ENCODE measurements at regions not wholly inside any gene's neighbourhood (a gene's known extent, or its start where the extent isn't known, plus 50 kb on each side); places are given as distances from the start of the nearest gene placed in this dataset.

GRCh38 chr2:8553643-8554042 lies 128.2 kb upstream of the ID2 start:
- no peak for TF ChIP-seq POLR2A (IDR thresholded peaks at IDR 0.05; ENCODE audit: low read depth)
- H3K27me3 ChIP-seq, result no peaks in the 10 kb centered on the region
- WGBS, result 97% methylated on average over 4 of the region's 4 CpGs

GRCh38 chr2:8554296-8554806 lies 127.5 kb upstream of the ID2 start:
- Histone ChIP-seq H3K9me3 (peaks cover 0 to 9% (median 1%) of the 10 kb centered on the region in 4 donors), H3K4me1 (no peaks in the 10 kb centered on the region), H3K27me3 (no peaks in the 10 kb centered on the region), H3K27ac (replicated peaks in 1 of 4) (no peak overlapping the region), H3K36me3 (no peaks in the 10 kb centered on the region), H3K4me3 (no peak overlapping the region)
- 97% methylated on average over 9 of the region's 9 CpGs for WGBS
- DNase-seq (ENCODE audit: extremely low spot score), result no peak
- no peak for TF ChIP-seq POLR2A (IDR thresholded peaks at IDR 0.05; ENCODE audit: low read depth)
- no peak for TF ChIP-seq EP300 (IDR thresholded peaks at IDR 0.05)
- TF ChIP-seq POLR2AphosphoS5 (IDR thresholded peaks at IDR 0.05), result no peak
- TF ChIP-seq CTCF (IDR thresholded peaks at IDR 0.05), result no peak
- intact Hi-C loops (cut with DNase I), result no loop called here

More at GRCh38 chr2:8553643-8554042, 128.2 kb upstream of the ID2 start:
- Histone ChIP-seq H3K9me3 (peaks cover 0 to 4% (median 1%) of the 10 kb centered on the region in 4 donors), H3K27ac (replicated peaks in 1 of 4) (no peak overlapping the region), H3K4me1 (no peaks in the 10 kb centered on the region), H3K4me3 (no peak overlapping the region), H3K36me3 (no peaks in the 10 kb centered on the region)
- intact Hi-C loops (cut with DNase I), result no loop called here
- no peak for DNase-seq (ENCODE audit: extremely low spot score)

GRCh38 chr2:8555543-8555942 lies 126.3 kb upstream of the ID2 start:
- TF ChIP-seq POLR2A (IDR thresholded peaks at IDR 0.05; ENCODE audit: low read depth) (no peak), POLR2AphosphoS5 (IDR thresholded peaks at IDR 0.05) (no peak), CTCF (IDR thresholded peaks at IDR 0.05) (no peak), EP300 (IDR thresholded peaks at IDR 0.05) (no peak)
- H3K27me3 ChIP-seq, result no peaks in the 10 kb centered on the region
- H3K4me1 ChIP-seq, result no peaks in the 10 kb centered on the region
- no peak overlapping the region for H3K4me3 ChIP-seq
- 95% methylated on average over 2 of the region's 2 CpGs for WGBS
- no peak for DNase-seq (ENCODE audit: extremely low spot score)
- no peak overlapping the region for H3K27ac ChIP-seq (replicated peaks in 1 of 4)
- peaks cover 0 to 15% (median 3%) of the 10 kb centered on the region in 4 donors for H3K9me3 ChIP-seq
- no peaks in the 10 kb centered on the region for H3K36me3 ChIP-seq
- intact Hi-C loops (cut with DNase I), result no loop called here

- Histone ChIP-seq H3K4me3 (no peak overlapping the region), H3K36me3 (no peaks in the 10 kb centered on the region), H3K27me3 (no peaks in the 10 kb centered on the region), H3K27ac (replicated peaks in 1 of 4) (no peak overlapping the region), H3K9me3 (peaks cover 0 to 20% (median 5%) of the 10 kb centered on the region in 4 donors), H3K4me1 (no peaks in the 10 kb centered on the region)
- intact Hi-C loops (cut with DNase I), result no loop called here
- 90% methylated on average over 3 of the region's 3 CpGs for WGBS
- DNase-seq (ENCODE audit: extremely low spot score), result no peak
- TF ChIP-seq EP300 (IDR thresholded peaks at IDR 0.05), result no peak
- no peak for TF ChIP-seq POLR2A (IDR thresholded peaks at IDR 0.05; ENCODE audit: low read depth)
- no peak for TF ChIP-seq CTCF (IDR thresholded peaks at IDR 0.05)
- TF ChIP-seq POLR2AphosphoS5 (IDR thresholded peaks at IDR 0.05), result no peak
Observed at GRCh38 chr2:8558096-8558495, 123.8 kb upstream of the ID2 start.

- H3K36me3 ChIP-seq, result no peaks in the 10 kb centered on the region
- no peak overlapping the region for H3K4me3 ChIP-seq
- TF ChIP-seq POLR2A (IDR thresholded peaks at IDR 0.05; ENCODE audit: low read depth), result no peak
- no peak for TF ChIP-seq EP300 (IDR thresholded peaks at IDR 0.05)
- TF ChIP-seq POLR2AphosphoS5 (IDR thresholded peaks at IDR 0.05), result no peak
- no peak for TF ChIP-seq CTCF (IDR thresholded peaks at IDR 0.05)
- intact Hi-C loops (cut with DNase I), result no loop called here
- H3K9me3 ChIP-seq, result peaks cover 0 to 20% (median 5%) of the 10 kb centered on the region in 4 donors
- 82% methylated on average over 2 of the region's 2 CpGs for WGBS
- H3K27me3 ChIP-seq, result no peaks in the 10 kb centered on the region
- H3K27ac ChIP-seq (replicated peaks in 1 of 4), result no peak overlapping the region
- DNase-seq (ENCODE audit: extremely low spot score), result no peak
- H3K4me1 ChIP-seq, result no peaks in the 10 kb centered on the region
Observed at GRCh38 chr2:8558956-8559355, 122.9 kb upstream of the ID2 start.

Measured in esophagus muscularis mucosa (tissue), 4 donors.